ENCODE measurements at regions not wholly inside any gene's neighbourhood (a gene's known extent, or its start where the extent isn't known, plus 50 kb on each side); places are given as distances from the start of the nearest gene placed in this dataset.

DNA sequence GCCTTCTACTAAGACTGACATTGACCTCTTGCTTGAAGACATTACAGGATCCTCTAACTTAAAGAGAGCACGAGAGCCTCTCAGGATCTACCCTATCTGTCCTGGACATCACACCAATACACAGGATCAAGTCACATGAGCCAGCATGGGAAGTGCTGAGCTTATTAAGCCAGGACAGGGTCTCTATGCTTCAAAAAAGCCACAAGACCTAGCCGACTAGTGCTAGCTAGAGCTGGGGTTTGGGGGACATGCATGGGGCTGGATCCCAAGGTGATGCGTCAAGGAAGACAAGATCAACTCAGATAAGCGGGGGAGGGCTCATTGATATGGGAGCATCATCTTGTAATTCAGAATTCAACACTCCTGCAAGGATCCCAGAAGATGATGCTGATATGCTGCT lies 167.2 kb upstream of the TAB2 start:
- TF ChIP-seq, protein P1, sequence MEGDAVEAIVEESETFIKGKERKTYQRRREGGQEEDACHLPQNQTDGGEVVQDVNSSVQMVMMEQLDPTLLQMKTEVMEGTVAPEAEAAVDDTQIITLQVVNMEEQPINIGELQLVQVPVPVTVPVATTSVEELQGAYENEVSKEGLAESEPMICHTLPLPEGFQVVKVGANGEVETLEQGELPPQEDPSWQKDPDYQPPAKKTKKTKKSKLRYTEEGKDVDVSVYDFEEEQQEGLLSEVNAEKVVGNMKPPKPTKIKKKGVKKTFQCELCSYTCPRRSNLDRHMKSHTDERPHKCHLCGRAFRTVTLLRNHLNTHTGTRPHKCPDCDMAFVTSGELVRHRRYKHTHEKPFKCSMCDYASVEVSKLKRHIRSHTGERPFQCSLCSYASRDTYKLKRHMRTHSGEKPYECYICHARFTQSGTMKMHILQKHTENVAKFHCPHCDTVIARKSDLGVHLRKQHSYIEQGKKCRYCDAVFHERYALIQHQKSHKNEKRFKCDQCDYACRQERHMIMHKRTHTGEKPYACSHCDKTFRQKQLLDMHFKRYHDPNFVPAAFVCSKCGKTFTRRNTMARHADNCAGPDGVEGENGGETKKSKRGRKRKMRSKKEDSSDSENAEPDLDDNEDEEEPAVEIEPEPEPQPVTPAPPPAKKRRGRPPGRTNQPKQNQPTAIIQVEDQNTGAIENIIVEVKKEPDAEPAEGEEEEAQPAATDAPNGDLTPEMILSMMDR (conservative IDR thresholded peaks at IDR 0.05; ENCODE audit: low read depth, low read length) = no peak
- no peak for TF ChIP-seq EZH2 (IDR thresholded peaks at IDR 0.05; ENCODE audit: borderline replicate concordance, low read depth, low read length, poor library complexity, severe bottlenecking)
